GM10266 (cell line): ENCODE measurements at regions not wholly inside any gene's neighbourhood (a gene's known extent, or its start where the extent isn't known, plus 50 kb on each side); places are given as distances from the start of the nearest gene placed in this dataset.

Experiments used
- DNase-seq: peaks from one replicate; pipeline ENCODE4 v3.0.0; 2012; ENCODE audit errors: extremely low spot score
- TF ChIP-seq, protein P1 (sequence below): IDR thresholded peaks from 2 replicates; pipeline ENCODE4 v1.5.1; 2012; ENCODE audit warnings: mild to moderate bottlenecking, low read depth; ENCODE audit not compliant: control insufficient read depth, insufficient read depth; ENCODE audit errors: missing control alignments

DNA sequence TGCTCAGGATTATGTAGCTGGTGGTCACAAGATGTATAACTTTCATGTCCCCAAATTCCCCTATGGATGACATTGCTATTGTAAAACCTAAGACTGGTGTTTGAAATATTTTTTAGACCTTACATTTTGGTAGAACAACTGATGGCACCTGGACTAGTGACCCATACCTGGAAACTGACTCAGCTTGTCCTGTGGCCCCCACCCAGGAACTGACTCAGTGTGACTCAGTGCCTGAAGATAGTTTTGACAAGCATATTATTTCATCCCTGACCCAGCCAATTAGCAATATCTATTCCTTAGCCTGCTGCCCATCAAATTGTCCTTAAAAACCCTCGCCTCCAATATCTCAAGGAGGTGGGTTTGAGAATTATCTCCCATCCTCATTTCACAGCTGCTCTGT is 90.9 kb upstream of the GRIK2 start:
- TF ChIP-seq, protein P1, sequence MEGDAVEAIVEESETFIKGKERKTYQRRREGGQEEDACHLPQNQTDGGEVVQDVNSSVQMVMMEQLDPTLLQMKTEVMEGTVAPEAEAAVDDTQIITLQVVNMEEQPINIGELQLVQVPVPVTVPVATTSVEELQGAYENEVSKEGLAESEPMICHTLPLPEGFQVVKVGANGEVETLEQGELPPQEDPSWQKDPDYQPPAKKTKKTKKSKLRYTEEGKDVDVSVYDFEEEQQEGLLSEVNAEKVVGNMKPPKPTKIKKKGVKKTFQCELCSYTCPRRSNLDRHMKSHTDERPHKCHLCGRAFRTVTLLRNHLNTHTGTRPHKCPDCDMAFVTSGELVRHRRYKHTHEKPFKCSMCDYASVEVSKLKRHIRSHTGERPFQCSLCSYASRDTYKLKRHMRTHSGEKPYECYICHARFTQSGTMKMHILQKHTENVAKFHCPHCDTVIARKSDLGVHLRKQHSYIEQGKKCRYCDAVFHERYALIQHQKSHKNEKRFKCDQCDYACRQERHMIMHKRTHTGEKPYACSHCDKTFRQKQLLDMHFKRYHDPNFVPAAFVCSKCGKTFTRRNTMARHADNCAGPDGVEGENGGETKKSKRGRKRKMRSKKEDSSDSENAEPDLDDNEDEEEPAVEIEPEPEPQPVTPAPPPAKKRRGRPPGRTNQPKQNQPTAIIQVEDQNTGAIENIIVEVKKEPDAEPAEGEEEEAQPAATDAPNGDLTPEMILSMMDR, result no peak
- DNase-seq, result no peak

DNA sequence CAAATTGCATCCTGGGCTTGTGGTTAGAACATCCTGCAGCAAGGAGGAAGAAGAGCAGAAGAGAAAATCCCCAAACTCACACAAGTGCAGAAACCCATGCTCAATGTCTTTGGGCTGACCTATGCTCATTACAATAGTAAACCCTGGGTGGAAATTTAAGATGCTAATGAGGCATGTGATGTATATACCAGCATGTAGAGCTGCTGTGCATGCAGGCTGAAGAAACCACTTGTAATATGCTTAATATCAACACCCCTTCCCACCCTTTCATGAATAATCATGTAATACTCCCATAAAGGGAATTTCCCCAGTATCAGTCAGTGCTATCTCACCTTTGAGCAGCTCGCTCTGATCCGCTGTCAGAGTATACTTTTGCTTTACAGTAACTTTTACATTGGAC is 90.0 kb upstream of the GRIK2 start:
- DNase-seq, result no peak
- TF ChIP-seq, protein P1, result no peak

DNA sequence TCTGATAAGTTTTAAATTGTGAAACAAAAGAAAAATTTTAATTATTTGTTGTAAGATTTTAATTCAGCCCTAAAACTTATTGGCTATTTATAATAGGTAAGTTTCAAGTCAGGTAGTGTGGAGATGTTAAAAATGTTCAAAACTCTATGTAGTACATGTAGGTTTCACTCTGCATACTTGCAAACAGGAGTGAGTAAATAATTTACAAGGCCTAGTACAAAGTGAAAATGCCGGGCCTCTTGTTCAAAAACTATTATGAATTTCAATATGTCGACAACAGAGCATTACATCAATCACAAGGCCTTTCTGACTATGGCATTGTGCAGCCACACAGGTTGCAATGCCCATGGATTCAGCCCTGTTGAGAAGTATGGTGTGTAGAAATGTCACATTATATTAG is 80.9 kb upstream of the GRIK2 start:
- TF ChIP-seq, protein P1, result no peak
- no peak for DNase-seq

DNA sequence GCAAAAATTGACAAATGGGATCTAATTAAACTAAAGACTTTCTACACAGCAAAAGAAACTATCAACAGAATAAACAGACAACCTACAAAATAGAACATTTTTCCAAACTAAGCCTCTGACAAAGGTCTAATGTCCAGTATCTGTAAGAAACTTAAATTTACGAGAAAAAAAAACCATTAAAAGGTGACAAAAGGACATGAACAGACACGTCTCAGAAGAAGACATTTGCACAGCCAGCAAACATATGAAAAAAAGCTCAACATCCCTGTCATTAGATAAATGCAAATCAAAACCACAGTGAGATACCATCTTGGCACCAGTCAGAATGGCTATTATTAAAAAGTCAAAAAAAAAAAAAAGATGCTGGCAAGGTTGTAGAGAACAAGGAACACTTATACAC is 70.6 kb upstream of the GRIK2 start:
- no peak for DNase-seq
- TF ChIP-seq, protein P1, result no peak

DNA sequence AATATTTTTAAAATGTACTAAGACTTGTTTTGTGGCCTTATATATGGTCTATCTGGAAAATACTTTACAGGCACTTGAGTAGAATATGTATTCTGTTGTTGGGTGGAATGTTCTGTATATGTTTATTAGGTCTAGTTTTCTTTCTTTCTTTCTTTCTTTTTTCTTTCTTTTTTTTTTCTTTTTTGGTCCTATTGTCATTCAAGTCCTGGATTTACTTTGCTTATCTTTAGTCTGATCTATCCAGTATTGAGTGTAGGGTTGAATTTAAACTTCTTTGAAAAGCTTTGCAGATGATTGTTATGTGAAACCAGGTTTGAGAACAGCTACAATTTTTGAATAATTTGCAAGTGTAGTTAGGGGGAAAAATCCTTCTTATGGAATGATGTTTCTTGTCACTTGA is 67.1 kb upstream of the GRIK2 start:
- TF ChIP-seq, protein P1, result no peak
- DNase-seq, result no peak

DNA sequence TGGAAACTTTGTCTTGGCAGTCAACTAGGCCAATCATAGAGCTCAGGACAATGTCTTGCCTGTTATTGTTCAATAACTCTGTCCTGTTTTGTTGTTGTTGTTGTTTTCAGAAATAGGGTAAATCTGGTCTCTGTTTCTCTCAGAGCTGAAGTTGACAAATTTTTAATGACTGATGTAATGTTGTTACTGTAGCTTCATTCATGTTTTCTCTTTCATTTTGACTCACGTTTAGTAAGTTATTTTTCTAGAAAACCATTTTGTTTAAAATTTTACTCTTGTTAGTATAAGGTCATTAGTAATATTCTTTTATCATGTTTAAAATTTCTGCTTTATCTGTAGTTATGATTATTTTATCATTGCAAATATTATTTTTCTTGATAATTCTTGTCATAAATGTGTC is 51.6 kb upstream of the GRIK2 start:
- no peak for DNase-seq

More for the DNA sequence above, 51.6 kb upstream of the GRIK2 start:
- TF ChIP-seq, protein P1, result no peak
